Astrocyte of the cerebellum (primary cell): ENCODE measurements at regions not wholly inside any gene's neighbourhood (a gene's known extent, or its start where the extent isn't known, plus 50 kb on each side); places are given as distances from the start of the nearest gene placed in this dataset.

Source experiments
- DNase-seq: peaks from one replicate; pipeline ENCODE4 v3.0.0-alpha.2; 2011; ENCODE audit warnings: low read depth
- H3K4me3 ChIP-seq: 2 replicates; pipeline ENCODE4 v1.5.1; 2011; ENCODE audit warnings: mild to moderate bottlenecking, low read depth, low read length, moderate library complexity
- in situ Hi-C: cut with HindIII; loops from 2 replicates; pipeline ENCODE4 v1.10.0; 2017; ENCODE audit warnings: low sequenced_read_pairs
- TF ChIP-seq, protein P1 (sequence below): IDR thresholded peaks from 2 replicates; pipeline ENCODE4 v1.5.1; 2012; ENCODE audit warnings: low read length, low read depth, moderate library complexity, mild to moderate bottlenecking; ENCODE audit errors: missing control alignments

GRCh38 chr18:46264255-46264654 is 160.1 kb downstream of the HAUS1 start:
- in situ Hi-C loops, result loop anchor here (5.0 kb wide), 1 partner anchor 67 kb away; no protein-coding TSS in a partner anchor
- H3K4me3 ChIP-seq, result no peak overlapping the region
- peak; percentile 54 for DNase-seq
- TF ChIP-seq, protein P1, sequence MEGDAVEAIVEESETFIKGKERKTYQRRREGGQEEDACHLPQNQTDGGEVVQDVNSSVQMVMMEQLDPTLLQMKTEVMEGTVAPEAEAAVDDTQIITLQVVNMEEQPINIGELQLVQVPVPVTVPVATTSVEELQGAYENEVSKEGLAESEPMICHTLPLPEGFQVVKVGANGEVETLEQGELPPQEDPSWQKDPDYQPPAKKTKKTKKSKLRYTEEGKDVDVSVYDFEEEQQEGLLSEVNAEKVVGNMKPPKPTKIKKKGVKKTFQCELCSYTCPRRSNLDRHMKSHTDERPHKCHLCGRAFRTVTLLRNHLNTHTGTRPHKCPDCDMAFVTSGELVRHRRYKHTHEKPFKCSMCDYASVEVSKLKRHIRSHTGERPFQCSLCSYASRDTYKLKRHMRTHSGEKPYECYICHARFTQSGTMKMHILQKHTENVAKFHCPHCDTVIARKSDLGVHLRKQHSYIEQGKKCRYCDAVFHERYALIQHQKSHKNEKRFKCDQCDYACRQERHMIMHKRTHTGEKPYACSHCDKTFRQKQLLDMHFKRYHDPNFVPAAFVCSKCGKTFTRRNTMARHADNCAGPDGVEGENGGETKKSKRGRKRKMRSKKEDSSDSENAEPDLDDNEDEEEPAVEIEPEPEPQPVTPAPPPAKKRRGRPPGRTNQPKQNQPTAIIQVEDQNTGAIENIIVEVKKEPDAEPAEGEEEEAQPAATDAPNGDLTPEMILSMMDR, result peak; percentile 6

DNA sequence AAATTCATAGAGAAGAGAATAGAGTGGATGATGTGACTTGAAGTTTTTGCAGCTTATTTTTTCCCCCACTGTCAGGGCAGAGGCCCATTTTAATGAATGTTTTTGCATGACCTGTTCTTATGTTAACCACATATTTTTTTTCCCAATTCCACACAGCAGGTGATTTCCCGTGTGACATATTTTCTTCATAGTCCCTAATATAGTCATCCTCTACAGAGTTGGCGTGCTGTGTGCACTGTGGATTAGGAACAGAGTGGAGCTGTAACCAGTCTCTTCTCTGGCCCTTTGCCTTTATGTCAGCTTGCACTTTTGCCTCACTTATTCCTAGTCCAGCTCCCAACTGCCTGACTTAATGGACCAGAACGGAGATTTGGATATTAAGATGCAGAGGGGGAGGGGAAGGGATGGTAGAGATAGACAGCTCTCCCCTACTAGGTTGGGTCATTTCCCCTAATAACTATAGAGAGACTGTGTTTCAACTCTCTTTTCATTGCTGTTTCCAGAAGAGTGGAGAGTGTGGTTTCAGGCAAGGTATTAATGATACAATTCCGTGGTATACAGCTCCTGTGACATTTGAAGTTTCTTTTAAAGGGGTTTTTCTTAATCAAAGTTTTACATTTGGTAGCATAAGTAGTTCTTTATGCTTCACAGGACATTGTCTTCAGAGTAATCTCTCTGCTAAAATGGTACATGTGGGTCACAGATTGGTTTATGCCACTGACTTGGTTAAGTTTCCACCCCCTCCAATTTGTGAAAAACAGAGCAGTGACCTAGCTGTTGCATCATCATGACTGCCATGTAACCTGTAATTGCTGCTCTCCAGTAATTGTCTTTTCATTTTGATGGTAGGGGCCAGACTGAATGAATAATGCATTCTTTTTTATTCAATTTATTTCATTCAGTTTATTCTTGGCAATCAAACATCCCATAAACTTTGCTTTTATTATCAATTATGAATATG is 161.3 kb downstream of the HAUS1 start:
- in situ Hi-C loops, result no loop called here
- TF ChIP-seq, protein P1, result no peak
- DNase-seq, result peak; percentile 78
- no peak overlapping the region for H3K4me3 ChIP-seq

DNA sequence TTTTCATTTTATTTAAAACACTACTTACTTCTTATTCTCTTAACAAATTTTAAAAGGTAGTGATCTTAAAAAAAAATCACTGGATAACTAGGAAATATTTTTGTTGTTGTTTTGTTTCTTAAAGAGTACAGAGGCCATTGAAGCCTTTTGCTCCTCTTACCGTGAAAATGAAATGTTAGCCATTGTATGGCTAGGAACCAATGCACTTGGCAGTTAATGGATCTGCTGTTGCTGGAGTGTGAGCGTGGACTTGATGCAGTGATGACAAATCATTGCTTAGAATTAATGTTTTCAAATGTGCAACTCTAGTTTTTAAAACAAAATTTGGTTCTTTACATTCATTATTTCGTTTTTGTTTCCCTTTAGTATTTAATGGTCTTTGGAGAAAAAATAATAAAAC is 162.3 kb downstream of the HAUS1 start:
- DNase-seq, result no peak
- in situ Hi-C loops, result no loop called here

DNA sequence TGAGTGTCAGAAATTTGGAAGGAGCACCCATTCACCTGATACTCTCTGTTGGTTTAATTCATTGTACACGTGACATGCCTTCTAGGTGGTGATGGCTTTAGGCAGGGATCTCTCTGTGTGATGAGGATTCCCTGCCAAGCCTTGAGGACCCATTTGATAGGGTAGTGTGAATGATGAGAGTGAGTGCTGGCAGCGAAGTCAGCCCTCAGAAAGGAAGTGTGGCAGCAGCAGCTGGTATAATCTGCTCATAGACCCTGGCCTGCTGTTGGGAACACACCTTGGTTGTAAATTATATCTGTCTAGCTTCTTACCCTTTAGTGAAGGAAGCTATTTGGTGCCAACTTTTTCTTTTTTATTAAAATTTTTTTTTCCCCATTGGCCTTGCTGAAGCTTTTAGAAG is 164.5 kb downstream of the HAUS1 start:
- in situ Hi-C loops, result no loop called here
- H3K4me3 ChIP-seq, result no peak overlapping the region
- DNase-seq, result no peak
- TF ChIP-seq, protein P1, result no peak

More for the DNA sequence above, 162.3 kb downstream of the HAUS1 start:
- H3K4me3 ChIP-seq, result no peak overlapping the region
- TF ChIP-seq, protein P1, result no peak

- H3K4me3 ChIP-seq, result no peak overlapping the region
- TF ChIP-seq, protein P1, result no peak
- no peak for DNase-seq
- in situ Hi-C loops, result no loop called here
These were observed 165.1 kb downstream of the HAUS1 start for GRCh38 chr18:46269275-46269674.

- in situ Hi-C loops, result no loop called here
- no peak for DNase-seq
- TF ChIP-seq, protein P1, result no peak
- no peak overlapping the region for H3K4me3 ChIP-seq
These were observed 167.3 kb downstream of the HAUS1 start for GRCh38 chr18:46271488-46271887.
